Ishikawa (cell line): ENCODE measurements at regions not wholly inside any gene's neighbourhood (a gene's known extent, or its start where the extent isn't known, plus 50 kb on each side); places are given as distances from the start of the nearest gene placed in this dataset.

ENCODE experiments used
- CEBPB ChIP-seq: IDR thresholded peaks from 2 replicates; pipeline ENCODE4 v1.6.1; 2012
- CREB1 ChIP-seq: IDR thresholded peaks from 2 replicates; pipeline ENCODE4 v1.6.1; 2012; ENCODE audit warnings: low read depth
- EGR1 ChIP-seq: IDR thresholded peaks from 2 replicates; pipeline ENCODE4 v1.6.1; 2012
- EP300 ChIP-seq: IDR thresholded peaks from 2 replicates; pipeline ENCODE4 v1.6.1; 2012; ENCODE audit warnings: borderline replicate concordance
- FOXM1 ChIP-seq: IDR thresholded peaks from 2 replicates; pipeline ENCODE4 v1.6.1; 2012; ENCODE audit warnings: low read depth, borderline replicate concordance
- ZBTB7A ChIP-seq: IDR thresholded peaks from 2 replicates; pipeline ENCODE4 v1.6.1; 2012; ENCODE audit warnings: low read depth
- TF ChIP-seq, protein P1 (sequence below): IDR thresholded peaks from 2 replicates; pipeline ENCODE4 v1.6.1; 2012

DNA sequence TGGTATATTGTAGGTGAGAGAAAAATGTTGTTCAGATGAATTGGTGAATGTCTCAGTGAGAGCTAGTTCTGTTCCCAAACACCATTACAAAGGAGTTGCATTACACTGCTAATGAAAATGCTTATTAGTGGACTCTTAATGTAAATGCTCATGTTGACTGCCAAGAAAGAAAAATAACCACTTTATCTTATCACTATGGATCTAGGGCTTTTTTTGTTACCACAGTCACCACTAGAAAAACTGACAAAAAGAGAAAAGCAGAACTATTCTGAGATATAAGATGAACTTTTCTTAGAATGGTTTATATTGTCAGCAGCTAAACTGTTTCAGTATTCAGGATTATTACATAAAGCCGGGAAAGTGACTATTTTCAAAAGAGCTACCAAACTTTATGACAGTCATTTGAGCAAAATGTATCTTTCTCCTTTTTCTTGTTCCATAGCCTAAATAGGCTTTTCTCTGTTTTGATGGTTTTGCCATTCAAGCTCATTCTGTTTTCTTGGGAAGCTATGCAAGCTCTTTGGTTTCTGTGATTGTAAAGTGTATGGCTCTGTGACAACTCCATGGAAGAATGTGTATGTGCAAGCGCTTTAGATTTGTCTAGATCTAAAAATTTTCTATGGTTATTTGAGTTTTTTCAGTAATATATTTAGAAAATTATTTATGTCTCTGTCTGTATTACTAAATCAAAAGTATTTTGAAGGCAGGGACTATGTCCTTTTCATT is 64.2 kb upstream of the DPH5 start:
- TF ChIP-seq CEBPB (no peak), CREB1 (no peak), FOXM1 (no peak), EGR1 (no peak), ZBTB7A (no peak), EP300 (no peak)
- TF ChIP-seq, protein P1, sequence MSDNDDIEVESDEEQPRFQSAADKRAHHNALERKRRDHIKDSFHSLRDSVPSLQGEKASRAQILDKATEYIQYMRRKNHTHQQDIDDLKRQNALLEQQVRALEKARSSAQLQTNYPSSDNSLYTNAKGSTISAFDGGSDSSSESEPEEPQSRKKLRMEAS = no peak
